HG03064 (cell line): ENCODE measurements at regions not wholly inside any gene's neighbourhood (a gene's known extent, or its start where the extent isn't known, plus 50 kb on each side); places are given as distances from the start of the nearest gene placed in this dataset.

Experiments used
- ATAC-seq: cut with Tn5 transposase; IDR thresholded peaks from one replicate; pipeline ENCODE4 v1.9.1; 2021; ENCODE audit warnings: low read depth; ENCODE audit not compliant: unreplicated experiment

- no peak for ATAC-seq
Measured at GRCh38 chr2:45218297-45218696, 209.0 kb upstream of the SIX2 start.

- ATAC-seq: no peak
Measured at GRCh38 chr2:45216118-45216517, 206.9 kb upstream of the SIX2 start.

DNA sequence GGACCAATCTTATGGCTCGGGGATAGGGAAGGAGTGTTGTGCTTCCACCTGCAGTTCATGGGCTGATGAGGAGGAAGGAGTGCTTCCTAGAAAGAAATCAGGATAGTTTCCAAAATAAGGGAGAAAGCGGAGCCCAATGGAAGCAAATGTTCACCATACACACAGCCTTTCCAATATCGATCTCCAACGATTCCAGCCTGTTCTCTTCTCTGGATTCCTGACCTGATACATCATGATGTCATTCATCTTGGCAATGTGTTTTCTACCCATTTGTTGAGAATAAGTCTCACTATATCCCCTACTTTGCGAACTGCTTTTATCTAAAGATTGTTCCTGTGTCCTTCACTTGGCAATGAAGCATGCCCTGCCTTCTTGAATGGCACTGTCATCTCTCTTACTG is 205.3 kb upstream of the SIX2 start:
- no peak for ATAC-seq

DNA sequence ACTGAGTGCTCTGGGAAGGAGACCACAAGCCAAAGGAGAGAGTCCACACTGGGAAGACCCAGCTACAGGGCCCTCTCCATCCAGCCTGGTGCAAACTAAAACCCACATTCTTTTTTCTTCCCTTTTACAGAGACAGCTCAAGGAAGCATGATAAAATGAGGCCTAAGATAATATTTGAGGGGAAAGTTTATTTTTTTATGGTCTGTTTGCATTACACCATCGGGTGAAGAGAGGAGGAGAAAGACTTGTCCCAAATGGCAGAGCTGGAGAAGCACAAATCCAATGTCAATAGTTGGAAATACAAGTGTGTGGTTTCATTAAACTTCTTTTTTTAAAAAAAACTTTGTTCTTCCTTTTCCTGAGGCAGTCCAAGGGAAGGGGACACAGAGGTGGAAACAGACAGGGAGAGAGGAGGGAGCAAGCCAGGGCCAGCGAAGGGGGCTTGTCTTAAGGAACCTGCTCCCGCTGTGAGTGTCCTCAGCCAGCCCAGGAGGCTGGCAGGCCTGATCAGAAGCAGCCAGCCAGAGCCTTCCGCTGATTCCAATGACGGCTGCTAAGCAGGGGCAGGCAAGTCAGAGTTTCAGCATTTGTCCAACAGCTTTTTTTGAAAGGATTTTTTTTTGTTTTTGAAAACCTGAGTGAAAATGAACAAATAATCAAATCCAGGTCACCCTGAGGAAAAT is 203.8 kb upstream of the SIX2 start:
- ATAC-seq: no peak

DNA sequence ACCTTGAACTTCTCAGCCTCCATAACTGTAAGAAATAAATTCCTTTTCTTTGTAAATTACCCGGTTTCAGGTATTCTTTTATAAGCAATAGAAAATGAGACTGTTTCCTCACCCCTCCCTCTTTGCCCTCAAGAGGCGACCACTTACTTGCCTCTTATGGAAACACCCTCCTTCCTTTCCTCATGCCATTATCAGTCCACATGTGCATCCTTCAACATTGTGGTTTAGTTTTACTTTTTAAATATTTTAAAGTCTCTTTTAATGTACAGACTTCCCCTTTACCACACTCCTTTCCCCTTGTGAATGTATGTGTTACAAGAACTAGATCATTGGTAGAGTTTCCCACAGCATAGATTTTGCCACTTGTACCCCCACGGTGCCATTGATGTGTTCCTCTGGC is 202.4 kb upstream of the SIX2 start:
- no peak for ATAC-seq

GRCh38 chr2:45210462-45211195 is 201.4 kb upstream of the SIX2 start:
- no peak for ATAC-seq

GRCh38 chr2:45209875-45210274 is 200.6 kb upstream of the SIX2 start:
- no peak for ATAC-seq

DNA sequence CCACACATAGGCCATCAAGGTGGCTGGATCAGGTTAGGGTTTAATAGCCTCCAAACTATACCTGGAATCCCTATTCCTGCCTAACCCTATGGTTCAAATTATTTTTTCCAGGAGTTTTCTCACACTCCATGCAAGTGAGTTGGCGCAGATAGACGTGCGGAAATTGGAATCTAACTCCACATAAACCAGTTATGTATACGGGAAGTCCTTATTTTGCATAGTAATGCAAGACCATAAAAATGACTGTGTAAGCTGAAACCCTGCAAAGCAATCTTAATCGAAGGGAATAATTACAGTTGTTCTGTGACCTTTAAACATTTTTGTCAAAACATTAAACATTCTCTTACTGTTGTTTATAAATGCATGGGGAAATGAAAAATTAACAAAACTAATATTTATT is 200.1 kb upstream of the SIX2 start:
- ATAC-seq: no peak

GRCh38 chr2:45207101-45207500 is 197.8 kb upstream of the SIX2 start:
- ATAC-seq: no peak

GRCh38 chr2:45205985-45206384 is 196.7 kb upstream of the SIX2 start:
- no peak for ATAC-seq

GRCh38 chr2:45205480-45205879 is 196.2 kb upstream of the SIX2 start:
- ATAC-seq: no peak

DNA sequence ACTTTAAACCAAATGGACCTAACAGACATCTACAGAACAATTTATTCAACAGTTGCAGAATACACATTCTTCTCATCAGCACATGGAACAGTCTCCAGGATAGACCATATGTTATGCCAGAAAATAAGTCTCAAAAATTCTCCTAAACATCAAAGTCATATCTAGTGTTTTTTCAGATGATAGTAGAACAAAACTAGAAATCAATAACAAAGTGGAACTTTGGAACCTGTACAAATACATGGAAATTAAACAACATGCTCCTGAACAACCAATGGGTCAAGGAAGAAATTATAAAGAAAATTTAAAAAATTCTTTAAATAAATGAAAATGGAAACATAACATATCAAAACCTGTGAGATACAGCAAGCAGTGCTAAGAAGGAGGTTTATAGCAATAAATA is 194.1 kb upstream of the SIX2 start:
- ATAC-seq: no peak

- no peak for ATAC-seq
Measured at GRCh38 chr2:45199973-45200372, 190.7 kb upstream of the SIX2 start.

DNA sequence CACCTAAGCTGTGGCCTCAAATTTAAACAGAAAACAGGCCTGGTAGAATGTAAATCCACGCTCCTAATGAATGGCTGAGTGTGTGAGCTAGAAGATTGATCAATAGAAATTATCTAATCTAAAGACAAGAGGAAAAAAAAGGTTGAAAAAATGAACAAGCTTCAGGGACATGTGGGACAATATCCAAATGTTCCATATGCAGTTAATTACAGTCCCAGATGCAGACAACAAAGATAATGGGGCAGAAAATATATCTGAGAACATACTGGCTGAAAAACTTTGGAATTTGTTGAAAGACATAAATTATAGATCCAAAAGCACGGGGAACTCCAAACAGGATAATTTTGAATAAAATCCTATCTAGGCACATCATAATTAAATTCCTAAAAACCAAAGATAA is 186.7 kb upstream of the SIX2 start:
- no peak for ATAC-seq

DNA sequence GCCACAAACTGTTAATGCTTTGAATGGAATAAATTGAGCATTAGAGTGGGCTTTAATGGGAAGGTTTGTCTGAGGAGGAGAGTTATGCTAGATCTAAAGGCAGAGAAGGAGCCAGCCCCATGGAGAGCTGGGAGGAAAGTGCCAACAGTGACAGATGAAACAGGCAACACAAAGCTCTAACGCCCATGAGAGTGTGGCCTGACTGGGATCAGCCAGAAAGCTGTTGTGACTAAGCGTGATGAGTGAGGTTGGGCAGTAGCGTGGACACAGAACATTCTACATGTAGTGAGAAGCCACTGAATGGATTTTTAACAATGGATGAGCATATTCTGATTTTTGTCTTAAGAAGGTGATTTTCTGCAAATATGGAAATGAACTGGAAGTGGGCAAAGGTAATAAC is 185.3 kb upstream of the SIX2 start:
- no peak for ATAC-seq

DNA sequence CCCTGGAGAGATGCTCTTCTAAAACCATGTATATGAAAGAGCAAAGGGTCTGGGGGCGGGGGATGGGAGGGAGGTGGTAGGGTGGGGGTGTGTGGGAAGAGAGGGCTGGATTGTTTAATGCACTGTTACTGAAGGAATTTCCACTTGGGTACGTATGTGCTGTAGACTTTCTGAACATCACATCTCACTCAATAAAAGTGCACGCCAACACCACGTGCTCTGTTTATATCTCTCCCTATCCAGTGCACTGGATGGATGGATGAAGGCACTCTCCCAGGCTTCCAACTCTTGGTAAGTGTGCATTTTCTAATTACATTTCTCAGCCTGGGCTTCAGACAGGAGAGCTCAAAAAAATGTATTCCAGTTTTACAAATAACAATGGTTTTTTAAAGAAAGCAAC is 184.3 kb upstream of the SIX2 start:
- no peak for ATAC-seq

GRCh38 chr2:45192991-45193390 is 183.7 kb upstream of the SIX2 start:
- no peak for ATAC-seq

DNA sequence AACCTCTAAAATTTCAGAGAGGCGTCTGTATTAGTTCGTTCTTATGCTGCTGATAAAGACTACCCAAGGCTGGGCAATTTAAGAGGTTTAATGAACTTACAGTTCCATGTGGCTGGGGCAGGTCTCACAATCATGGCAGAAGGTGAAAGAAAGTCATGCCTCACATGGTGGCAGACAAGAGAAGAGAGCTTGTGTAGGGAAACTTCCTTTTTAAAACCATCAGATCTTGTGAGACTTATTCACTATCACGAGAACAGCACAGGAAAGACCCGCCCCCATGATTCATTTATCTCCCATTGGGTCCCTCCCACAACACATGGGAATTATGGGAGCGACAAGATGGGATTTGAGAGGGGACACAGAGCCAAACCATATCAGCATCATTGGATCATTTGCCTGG is 183.2 kb upstream of the SIX2 start:
- no peak for ATAC-seq

DNA sequence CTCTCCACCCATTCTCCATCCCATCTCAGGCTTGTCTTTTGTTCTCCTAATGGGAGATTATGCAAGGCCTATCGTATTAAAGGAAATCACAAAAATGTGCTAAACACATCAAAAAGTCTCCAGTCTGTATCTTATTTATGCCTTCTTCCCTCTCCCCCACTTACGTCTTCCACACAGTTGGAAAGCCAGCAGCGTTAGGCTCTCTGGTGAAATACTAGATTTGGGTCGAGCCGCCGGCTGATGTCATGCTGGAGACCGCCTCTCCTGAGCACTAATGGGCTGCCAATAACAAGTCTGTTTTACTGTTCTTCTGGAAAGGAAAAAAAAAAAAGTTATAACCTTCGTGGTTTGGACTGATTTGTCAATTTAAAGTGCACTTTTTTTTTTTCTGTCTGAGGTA is 182.7 kb upstream of the SIX2 start:
- no peak for ATAC-seq

DNA sequence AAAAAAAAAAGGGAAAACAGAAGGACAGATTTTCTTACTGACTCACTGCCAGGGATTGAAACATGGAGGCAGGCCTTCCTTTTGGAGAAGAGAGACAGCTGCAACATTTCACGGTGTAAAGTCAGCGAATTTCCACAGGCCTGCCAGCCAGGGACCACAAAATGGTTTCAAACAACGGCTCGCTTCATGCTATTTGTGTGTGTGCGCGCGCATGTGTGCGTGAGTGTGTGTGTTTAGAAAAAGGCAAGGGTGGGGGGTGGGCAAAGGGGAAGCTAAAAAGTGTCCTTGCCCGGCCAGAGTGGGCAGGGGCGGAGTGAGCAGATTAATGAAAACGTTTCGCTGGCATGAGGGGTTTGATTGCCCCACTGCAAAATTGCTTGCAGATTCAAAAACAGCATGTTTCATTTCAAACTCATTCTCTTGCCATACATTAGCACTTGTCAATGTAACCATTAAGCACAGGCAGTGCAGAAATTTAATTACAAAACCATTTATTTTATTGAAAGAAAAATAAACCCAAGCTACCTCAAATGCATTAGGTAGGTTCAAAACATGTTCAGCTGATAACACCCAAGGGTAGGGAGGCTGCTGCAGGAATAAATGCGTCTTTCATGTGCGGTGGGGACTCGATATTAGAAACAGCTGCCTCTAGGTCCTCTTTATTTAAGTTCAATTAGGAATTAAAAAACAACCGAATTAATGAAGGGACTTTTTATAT is 182.1 kb upstream of the SIX2 start:
- ATAC-seq: no peak

GRCh38 chr2:45190481-45190942 is 181.3 kb upstream of the SIX2 start:
- no peak for ATAC-seq

GRCh38 chr2:45184606-45185005 is 175.4 kb upstream of the SIX2 start:
- ATAC-seq: no peak
